Fibroblast of skin of right biceps (primary cell): ENCODE measurements at regions not wholly inside any gene's neighbourhood (a gene's known extent, or its start where the extent isn't known, plus 50 kb on each side); places are given as distances from the start of the nearest gene placed in this dataset.
"Not testable (repeated sequence)": the region's sequence is repeated elsewhere in the genome, so short reads cannot be mapped to it uniquely, and the experiment has no call there.

ENCODE experiments used
- DNase-seq: peaks from one replicate; pipeline ENCODE4 v3.0.0-alpha.2; 2013

DNA sequence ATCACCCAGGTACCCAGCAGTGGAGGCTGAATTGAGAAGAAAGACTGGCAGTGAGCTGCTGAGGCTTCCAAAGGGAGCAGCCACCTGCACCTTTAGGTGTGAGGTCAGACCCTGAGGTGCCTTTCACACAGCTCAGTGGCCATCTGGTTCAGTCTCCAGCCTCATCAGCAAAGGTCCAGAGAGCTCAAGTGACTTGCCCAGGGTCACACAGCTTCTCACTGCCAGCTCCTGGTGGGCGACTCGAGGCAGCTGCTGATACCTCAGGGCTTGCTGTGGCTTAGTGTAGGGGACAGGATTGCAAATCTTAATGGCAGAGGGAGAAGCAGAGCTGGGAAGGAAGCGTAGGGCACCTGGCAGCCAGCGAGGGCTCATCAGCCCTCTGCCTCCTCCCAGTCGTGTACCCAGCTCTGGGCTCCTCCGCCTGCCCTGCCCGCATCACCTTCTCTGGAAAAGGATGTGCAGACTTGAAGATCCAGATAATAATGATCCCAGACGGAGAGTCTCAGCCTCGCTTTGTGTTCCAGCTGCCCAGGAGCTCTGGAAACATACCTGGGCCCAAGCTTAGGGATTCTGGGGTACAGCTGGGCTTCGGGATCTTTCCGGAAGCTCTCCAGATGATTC lies 165.3 kb upstream of the GSE1 start:
- no peak for DNase-seq

DNA sequence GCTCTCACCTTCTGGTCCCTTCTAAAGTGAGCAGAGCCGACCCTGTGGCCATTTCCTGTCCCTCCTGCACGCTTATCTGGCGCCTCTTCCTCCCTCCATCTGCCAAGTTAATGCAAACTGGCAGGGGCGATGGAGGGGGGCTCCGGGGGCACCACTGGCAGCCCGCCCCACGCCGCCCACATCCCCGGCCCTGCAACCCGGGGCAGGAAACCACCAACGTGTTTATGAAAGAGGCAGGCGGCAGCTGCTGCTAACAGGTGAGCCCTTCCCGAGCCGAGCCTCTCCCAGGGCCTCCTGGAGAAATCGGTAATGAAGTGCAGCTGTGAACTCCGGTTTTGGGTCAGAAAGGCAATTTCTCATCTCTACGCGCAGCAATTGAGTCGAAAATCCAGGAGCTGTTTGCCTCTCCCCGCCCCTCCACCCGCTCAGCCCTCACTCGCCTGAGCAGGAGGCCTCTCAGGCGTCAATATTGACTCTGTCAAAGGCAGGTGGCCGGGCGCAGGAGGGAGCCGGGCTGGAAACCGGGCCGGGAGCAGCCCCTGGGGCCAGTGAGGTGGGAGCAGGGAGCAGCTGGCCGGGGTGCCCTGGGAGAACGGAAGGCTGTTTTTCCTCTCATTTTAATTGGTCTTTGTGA lies 164.4 kb upstream of the GSE1 start:
- DNase-seq = no peak

DNA sequence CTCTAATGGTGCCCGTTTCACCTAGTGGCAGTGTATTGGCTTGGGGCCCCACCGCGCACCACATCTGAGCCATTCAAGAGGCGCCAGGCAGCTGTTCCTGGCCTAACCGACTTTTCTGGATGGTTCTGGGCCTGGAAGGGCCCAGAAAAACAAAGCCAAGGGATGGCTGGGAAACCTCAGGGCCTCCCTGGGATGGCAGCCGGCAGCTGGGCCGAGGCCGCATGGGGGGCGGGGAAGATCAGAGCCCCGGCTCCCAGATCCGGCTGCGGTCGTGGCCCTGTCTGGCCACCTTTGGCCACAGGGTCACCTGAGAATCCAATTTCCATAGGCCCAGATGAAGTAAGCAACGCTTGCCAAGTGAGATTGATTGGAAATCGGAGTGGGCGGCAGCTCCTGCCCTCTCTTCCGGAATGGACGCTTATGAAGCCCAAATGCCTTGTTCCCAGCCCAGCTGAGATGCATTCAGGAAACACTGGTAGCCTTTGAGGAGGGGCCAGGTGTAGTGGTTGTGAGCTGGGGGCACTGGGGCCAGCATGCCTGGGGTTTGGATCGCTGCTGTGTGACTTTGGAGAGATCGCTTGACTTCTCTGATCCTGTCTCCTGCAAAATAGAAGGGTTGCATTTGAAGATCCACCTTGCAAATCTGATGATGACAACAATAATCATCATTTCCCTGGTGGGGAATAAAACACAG lies 163.8 kb upstream of the GSE1 start:
- no peak for DNase-seq

DNA sequence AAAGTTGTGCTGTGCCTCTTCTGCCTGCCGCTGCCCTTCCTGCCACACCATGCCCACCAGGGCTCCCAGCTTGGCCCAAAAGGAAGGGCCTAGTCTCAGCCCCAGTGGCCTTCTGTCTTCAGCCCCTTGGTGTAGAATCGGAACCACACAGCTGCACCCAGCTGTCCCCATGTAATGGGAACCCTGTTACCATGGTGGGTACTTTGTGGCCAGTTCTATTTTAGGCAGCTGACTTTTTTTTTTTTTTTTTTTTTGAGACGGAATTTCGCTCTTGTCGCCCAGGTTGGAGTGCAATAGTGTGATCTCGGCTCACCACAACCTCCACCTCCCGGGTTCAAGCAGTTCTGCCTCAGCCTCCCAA lies 163.3 kb upstream of the GSE1 start:
- DNase-seq = no peak

DNA sequence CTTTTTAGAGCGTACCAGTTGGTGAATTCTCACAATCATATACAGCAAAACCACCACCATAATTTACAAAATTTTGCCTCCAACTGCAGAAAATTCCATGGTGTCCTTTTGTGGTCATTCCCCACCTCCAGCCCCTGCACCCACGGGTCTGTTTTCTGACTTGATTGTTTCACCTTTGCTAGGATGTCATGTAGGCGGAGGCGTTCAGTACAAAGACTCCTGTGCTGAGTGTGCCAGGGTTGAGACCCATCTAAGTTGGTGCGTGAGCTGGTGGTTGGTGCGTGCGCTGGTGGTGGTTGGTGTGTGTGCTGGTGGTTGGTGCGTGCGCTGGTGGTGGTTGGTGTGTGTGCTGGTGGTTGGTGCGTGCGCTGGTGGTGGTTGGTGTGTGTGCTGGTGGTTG lies 162.0 kb upstream of the GSE1 start:
- not testable (repeated sequence) for DNase-seq

DNA sequence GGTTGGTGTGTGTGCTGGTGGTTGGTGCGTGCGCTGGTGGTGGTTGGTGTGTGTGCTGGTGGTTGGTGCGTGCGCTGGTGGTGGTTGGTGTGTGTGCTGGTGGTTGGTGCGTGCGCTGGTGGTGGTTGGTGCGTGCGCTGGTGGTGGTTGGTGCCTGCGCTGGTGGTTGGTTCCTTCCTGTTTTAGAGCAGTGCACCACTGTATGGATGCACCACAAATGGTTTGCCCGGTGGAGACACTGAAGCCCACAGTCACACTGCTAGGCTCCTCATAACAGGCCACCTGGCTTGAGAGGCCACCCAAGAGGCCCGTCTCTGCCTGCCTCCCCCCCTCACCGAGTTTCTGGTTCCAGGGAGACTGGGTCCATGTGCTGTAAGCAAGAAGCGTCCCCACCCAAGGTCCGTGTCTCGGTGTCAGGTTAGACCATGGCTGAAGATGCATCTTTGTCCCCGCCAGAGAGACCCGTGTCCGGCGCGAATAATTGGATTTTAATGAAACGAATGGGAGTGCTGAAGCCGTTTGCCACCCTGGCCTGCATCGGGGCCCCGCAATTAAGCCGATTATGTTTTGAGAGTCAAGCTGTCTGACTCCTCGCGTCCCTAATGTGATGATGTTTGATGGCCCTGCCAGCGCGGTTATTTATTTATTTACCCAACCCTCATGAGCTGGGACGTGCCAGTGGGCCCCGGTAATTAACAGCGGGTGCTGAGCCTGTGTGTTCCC lies 161.3 kb upstream of the GSE1 start:
- DNase-seq = no peak

DNA sequence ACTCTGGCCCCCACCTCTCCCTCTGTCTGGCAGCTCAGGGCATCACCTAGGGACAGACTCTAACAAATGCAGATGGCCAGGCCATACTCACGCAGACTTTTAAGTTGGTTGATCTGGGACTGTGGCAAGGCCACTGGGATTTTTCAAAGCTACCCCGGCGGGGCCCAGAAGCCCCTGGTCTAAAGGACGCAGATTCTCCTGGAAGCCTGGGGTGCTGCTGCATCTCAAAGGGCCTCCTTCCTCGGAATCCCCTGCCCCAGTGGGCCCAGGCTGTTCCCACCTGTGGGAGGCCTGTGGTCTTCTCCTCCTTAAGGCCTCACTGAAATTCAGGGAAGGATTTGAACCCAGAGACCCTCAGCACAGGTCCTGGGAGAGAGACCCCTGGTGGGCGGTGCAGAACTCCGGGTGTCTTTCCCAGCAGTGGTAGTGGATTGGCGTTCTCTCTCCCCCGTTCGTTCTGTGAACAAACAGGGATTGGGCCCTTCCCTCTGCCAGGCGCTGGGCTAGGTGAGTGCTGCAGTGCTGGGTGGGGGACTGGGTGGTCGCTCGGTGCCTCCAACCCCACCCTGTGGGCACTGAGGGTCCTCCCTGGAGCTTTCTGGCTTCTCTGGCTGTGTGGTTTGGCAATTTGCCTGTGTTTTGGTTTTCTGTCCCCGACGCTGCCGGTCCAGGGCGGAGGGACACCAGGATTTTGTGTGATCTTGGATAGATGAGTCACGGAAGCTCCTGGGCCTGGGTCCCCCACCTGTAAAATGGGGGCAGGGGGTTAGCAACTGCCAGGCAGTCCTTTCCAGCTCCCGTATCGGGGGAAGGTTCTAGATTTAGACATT lies 160.5 kb upstream of the GSE1 start:
- DNase-seq = no peak

DNA sequence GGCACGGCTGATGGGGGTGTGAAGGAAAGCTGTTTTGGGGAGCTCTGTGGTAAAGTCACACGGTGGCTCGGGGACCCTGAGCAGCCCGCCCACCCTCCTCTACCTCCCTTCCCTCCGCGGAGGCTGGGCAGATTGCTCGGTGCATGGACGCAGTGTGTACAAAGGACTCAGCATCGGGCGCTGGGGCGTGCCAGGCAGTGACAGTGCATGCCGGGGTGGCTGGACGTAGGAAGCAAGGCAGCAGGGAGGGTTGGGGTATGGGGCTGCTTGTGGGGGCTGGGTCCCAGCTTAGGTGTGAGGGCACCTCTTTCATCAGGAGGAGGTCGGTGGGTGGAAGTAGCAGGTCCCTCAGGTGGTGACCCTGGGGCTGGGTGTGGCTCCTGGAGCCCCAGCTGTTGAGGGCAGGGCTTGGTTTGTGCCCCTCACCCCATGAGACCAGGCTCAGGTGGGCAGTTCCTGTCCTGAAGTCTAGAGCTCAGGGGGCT lies 159.9 kb upstream of the GSE1 start:
- DNase-seq = no peak

DNA sequence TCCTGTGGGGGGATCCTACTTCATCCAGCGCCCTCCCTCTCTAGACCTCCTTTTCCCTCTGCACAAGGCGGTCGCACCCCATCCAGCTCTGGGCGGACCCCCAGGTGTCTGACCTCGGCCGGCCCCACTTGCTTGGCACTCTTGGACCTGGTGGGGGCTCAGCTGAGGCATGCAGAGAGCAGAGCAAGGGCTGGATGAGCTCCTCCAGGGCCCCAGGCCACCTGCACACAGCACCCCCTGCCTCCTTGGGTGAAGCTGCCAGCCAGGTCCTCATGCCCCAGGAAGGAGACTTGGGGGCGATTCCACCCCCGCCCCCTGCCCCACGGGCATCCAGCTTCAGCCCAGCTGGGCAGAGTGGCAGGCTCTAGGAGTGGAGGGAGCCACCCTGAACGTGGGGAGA lies 159.4 kb upstream of the GSE1 start:
- no peak for DNase-seq

DNA sequence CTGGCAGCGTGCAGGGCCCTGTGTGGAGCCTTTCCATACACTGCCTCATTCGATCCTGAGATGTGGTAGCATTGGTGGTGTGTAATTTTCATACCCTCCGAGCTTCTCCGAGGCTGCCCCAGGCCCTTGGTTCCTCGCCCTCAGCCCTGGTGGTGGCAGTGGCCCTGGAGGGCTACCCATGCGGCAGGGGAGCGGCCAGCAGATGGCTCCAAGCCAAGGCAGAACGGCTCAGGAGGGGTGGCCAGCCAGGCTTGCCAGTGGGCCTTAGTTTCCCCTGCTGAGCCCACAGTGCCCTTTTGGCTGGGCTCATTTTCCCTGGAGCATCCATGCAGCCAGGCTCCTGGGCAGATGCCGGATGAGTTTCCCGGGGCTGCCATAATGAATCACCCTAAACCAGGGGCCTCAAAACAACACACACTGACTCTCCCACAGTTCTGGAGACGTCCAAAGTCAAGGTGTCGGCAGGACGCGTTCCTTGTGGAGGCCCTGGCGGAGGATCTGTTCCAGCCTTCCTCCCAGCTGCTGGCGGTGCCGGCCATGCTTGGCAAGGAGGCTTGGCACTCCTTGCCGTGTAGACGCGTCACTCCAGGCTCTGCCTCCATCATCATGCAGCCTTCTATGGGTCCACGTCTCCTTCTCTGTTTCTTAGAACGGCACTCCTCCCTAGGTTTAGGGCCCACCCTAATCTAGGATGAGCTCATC lies 158.8 kb upstream of the GSE1 start:
- DNase-seq = no peak

DNA sequence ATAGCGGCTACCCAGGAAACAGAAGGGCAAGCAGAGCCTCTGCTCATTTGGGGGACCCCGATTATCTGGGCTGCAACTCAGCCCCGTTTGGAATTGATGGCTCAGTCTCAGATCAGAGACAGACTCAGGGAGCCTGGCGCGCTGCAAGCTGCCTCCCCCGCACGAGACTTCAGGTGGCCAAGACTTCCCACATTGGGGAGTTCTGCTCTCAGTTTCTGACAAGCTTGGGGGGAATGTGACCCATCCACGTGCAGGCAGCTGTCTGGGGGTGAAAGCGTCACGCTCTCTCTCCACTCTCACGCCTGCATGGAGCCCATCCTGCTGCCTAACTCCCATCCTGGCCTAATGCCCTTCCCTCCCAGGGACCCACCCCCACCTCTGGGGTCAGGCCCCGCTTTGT lies 157.6 kb upstream of the GSE1 start:
- no peak for DNase-seq

DNA sequence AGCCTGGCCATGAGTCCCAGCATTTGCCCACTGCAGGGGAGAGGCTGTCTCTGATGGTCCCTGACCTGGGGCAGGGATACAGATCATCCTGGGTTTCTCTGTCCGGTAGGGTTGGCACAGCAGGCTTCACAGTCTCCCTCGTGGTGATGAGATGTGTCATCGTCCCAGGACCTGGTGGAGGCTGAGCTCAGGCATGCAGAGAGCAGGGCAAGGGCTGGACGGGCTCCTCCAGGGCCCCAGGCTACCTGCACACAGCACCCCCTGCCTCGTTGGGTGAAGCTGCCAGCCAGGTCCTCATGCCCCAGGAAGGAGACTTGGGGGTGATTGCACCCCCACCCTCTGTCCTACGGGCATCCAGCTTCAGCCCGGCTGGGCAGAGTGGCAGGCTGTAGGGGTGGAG lies 155.8 kb upstream of the GSE1 start:
- DNase-seq = no peak

DNA sequence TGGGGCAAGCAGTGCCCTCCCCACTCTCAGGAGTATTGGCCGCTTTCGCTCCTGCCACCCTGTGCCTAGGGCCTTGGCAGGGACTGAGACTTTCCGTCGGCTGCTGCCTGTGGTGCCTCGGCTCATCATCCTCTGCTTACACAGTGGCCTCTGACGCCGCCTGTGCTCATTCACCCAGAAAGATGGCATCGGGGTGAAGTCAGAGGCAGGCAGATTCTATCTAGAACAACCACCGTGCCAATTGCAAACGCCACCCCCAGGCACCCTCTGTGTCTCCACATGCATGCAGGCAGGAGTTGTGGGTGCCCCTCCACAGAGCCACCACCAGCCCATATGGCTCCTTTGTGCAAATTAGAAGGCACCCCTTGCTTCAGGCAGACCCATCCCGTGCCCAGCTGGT lies 154.2 kb upstream of the GSE1 start:
- DNase-seq = no peak

DNA sequence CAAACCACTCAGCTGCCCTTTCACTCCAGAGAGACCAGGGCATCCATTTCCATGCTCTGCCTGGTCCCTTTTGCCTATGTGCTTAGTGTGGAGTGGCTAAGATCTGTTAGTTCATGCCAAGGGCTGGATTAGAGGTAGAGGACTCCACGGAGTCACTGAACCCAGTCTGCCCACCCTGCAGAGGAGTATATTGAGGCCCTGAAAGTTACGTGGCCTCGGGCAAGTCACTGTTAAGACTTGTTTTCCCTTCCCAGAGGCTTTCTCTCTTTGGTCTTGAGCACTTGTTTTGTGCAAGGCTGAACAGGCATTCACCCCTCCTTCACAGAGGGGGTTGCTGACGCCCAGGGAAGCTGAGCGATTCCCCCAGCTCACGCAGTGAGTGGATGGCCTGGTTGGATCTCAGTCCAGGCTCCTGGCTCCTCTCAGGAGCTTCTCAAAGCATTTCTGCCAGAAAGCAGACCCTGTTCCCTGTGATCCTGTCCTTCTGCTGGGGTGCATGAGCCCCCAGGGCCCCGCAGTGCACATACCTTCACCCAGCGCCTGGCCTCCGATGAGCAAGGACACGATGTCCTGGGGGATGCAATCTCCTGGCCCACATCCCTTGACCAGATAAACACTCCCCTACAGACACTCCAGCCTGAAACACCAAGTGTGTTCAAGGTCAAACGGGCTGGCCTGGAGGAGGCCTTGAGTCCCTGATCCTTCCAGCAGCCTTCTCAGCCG lies 153.4 kb upstream of the GSE1 start:
- DNase-seq = no peak

DNA sequence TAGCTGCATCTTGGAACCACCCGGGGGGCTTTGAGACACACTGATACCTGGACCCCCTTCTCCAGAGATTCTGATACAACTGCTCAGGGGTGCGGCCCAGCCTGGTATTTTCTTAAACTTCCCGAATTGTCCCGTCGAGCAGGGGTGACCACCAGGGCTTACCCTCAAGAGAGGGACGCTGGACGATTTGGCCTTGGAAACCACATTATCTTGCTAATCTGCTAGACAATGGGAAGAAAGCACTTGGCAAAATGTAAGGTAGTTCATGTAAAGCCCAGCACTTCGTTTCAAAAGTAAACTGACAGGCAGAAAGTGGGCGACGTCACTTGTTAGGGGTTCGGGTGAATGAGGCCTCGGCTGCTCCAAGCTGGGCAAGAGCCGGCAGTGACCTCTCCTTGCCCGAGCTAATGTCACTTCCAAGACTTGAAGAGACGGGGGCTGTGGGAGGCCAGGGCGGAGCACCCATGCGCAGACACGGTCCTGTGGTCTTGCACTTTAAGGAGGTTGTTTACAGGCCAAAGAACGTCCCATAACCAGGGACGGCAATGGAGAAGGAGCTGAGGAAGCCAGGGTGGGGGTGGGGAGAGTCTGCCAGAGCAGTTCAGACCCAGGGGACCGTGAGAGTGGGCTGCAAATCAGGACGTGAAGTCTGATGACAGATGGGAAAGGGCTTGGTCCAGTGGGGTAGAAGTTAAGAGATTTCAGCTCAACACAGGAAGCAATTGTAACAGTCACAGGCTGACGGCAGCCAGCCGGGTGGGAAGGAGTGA lies 152.7 kb upstream of the GSE1 start:
- DNase-seq = peak; percentile 53

DNA sequence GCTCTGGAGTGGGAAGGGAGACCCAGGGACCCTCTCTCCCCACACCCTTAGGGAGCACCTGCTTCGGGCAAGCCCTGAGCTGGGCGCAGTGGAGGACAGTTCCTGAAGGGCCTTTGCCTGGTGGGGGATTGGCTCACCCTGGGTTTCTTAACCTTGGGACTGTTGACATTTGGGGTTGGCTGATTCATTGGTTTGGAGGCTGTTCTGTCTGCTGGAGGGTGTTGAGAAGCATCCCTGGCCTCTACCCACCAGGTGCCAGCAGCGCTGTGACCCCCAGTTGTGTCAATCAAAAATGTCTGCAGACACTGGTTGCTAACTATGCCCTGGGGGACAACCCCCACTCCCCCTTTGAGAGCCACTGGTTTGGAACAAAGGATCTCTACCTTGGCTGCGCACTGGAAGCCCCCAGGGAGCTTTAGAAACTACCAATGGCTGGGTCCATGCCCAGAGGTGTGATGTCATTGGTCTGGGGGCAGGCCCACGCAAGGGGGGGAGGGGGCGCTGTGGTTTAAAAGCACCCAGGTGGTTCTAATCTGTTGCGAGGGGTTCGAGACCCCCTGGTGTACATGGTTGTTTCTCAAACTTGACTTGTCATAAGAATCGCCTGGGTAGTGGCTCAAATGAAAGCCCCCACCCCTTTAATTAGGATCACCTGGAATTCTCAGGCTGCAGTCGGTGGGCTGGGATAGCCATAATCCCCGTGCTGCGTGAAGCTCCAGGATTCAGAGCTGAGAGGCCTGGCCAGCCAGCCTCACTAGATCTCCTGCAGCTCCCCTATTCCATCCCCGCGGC lies 151.9 kb upstream of the GSE1 start:
- DNase-seq = peak; percentile 78

DNA sequence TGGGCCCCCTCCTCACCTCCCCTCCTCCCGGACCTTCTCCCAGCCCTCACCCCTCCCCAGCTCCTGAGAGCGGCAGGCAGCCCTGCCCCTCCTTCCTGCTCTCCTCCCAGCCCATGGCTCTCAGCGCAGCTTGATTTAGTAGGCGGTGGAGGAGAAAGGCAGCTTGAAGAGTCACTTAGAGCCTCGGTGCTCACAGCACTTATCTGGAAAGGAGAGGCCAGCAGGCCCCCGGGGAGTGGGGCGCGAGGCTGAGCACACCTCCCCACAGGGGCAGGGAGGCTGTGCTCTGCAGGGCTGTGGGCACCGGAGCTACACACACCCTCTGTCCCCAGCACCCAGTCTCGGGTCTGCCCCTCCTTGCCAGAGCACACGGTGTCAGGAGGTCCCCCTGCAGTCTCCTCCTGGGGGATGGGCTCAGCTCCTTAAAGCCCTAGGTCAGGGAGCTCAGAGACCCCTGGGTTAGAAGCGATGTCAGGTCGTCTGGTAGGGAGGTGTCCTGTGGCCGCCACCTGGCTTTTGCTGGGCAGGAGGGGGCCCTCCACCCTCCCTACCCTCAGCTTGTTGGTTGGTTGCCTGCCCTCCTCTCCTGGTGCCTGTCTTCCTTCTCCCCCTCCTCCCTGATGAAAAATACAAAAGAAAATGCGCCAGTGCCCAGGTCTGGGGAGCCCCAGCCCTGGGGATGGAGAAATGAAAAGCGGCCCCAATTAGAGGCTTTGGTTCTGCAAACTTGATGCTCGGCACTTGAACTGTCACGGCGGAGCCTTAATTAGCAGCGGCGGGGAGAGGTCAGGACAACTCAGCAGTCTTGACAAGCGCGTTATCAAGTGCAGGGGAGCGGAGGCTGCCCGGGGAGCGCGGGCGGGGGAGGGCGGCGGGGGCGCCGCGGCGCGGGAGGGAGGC lies 151.1 kb upstream of the GSE1 start:
- peak; percentile 66 for DNase-seq

DNA sequence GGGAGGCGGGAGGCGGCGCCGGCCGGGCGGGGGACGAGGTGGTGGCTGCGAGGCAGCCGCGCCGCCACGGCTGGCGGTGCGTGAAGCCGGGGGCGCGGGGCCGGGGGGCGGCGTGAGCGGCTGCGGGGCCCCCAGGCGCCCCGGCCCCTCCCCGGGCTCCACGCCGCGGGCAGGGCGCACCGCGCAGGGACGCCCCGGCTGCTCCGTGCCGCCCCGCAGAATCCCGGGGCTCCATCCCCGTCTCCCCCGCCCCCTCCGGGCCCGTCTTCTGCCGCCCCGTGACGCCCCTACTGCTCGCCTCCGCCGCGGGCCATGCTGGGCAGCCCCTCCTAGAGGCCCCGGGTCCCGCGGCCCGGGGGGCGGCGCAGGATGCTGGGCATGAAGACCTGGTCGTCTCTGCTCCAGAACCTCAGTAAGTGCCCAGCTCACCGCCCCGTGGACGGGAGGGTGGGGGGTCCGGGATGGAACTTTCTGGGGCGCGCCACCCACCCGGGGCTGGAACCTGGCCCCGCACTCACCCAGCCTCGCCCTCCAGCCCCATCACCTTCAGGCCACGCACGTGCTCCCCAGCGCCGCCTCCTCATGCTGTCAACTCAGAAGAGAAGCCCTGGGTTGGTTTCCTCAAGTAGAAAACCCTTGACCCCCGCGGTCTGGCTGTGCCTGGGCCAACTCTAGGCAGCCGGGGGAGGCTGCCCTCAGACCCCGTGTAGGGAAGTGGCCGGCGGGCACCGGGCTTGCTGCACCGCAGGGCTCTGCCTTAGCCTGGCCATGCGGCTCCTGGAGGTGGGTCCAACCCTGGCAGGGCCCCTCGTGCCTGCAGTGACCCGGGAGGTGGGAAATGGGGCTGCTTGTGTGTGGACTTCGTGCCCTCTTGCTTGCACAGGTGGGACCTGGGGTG lies 150.2 kb upstream of the GSE1 start:
- no peak for DNase-seq
